ENCODE measurements at regions not wholly inside any gene's neighbourhood (a gene's known extent, or its start where the extent isn't known, plus 50 kb on each side); places are given as distances from the start of the nearest gene placed in this dataset.
"Not testable (repeated sequence)": the region's sequence is repeated elsewhere in the genome, so short reads cannot be mapped to it uniquely, and the experiment has no call there.

GRCh38 chr2:111534910-111535352 is 349.1 kb downstream of the ANAPC1 start:
- DNase-seq (ENCODE audit: low spot score in 2 of 2): no peak

GRCh38 chr2:111535404-111535803 is 348.6 kb downstream of the ANAPC1 start:
- DNase-seq (ENCODE audit: low spot score in 2 of 2): no peak
- Histone ChIP-seq H3K27ac (no peak overlapping the region), H3K9me3 (no peaks in the 10 kb centered on the region), H3K27me3 (no peaks in the 10 kb centered on the region), H3K36me3 (no peaks in the 10 kb centered on the region), H3K4me3 (no peak overlapping the region), H3K4me1 (no peaks in the 10 kb centered on the region)
- intact Hi-C loops (cut with DNase I): no loop called here
- TF ChIP-seq CTCF (IDR thresholded peaks at IDR 0.05): no peak

More at GRCh38 chr2:111534910-111535352, 349.1 kb downstream of the ANAPC1 start:
- intact Hi-C loops (cut with DNase I): no loop called here
- no peaks in the 10 kb centered on the region for H3K9me3 ChIP-seq
- no peak overlapping the region for H3K27ac ChIP-seq
- no peak for TF ChIP-seq CTCF (IDR thresholded peaks at IDR 0.05)
- no peaks in the 10 kb centered on the region for H3K36me3 ChIP-seq
- no peak overlapping the region for H3K4me3 ChIP-seq
- H3K4me1 ChIP-seq: no peaks in the 10 kb centered on the region
- H3K27me3 ChIP-seq: no peaks in the 10 kb centered on the region

- H3K36me3 ChIP-seq: no peaks in the 10 kb centered on the region
- no peaks in the 10 kb centered on the region for H3K4me1 ChIP-seq
- no peak for DNase-seq (ENCODE audit: low spot score in 2 of 2)
- no peak overlapping the region for H3K4me3 ChIP-seq
- no peaks in the 10 kb centered on the region for H3K27me3 ChIP-seq
- TF ChIP-seq CTCF (IDR thresholded peaks at IDR 0.05): no peak
- intact Hi-C loops (cut with DNase I): no loop called here
- no peak overlapping the region for H3K27ac ChIP-seq
- H3K9me3 ChIP-seq: no peaks in the 10 kb centered on the region
These were observed 346.8 kb downstream of the ANAPC1 start for GRCh38 chr2:111537078-111537655.

GRCh38 chr2:111539991-111540390 is 344.0 kb downstream of the ANAPC1 start:
- DNase-seq (ENCODE audit: low spot score in 2 of 2); H3K27me3 ChIP-seq; intact Hi-C loops (cut with DNase I): not testable (repeated sequence)

GRCh38 chr2:111542120-111542774 is 341.7 kb downstream of the ANAPC1 start:
- H3K27ac ChIP-seq; H3K9me3 ChIP-seq; H3K4me3 ChIP-seq; DNase-seq (ENCODE audit: low spot score in 2 of 2); H3K27me3 ChIP-seq; H3K4me1 ChIP-seq; H3K36me3 ChIP-seq; intact Hi-C loops (cut with DNase I): not testable (repeated sequence)

More at GRCh38 chr2:111539991-111540390, 344.0 kb downstream of the ANAPC1 start:
- H3K9me3 ChIP-seq, H3K27ac ChIP-seq, H3K4me1 ChIP-seq, H3K4me3 ChIP-seq, H3K36me3 ChIP-seq: not testable (repeated sequence)

- DNase-seq (ENCODE audit: low spot score in 2 of 2); intact Hi-C loops (cut with DNase I); H3K4me1 ChIP-seq; H3K4me3 ChIP-seq; H3K27ac ChIP-seq; H3K27me3 ChIP-seq; H3K36me3 ChIP-seq; H3K9me3 ChIP-seq: not testable (repeated sequence)
These were observed 340.0 kb downstream of the ANAPC1 start for GRCh38 chr2:111544006-111544405.

GRCh38 chr2:111545723-111546431 is 338.1 kb downstream of the ANAPC1 start:
- H3K27ac ChIP-seq; H3K4me1 ChIP-seq; H3K27me3 ChIP-seq; intact Hi-C loops (cut with DNase I); H3K4me3 ChIP-seq; H3K36me3 ChIP-seq; H3K9me3 ChIP-seq; DNase-seq (ENCODE audit: low spot score in 2 of 2): not testable (repeated sequence)

- H3K27me3 ChIP-seq; H3K36me3 ChIP-seq; H3K4me3 ChIP-seq; H3K4me1 ChIP-seq; intact Hi-C loops (cut with DNase I); DNase-seq (ENCODE audit: low spot score in 2 of 2); H3K27ac ChIP-seq; H3K9me3 ChIP-seq: not testable (repeated sequence)
These were observed 337.4 kb downstream of the ANAPC1 start for GRCh38 chr2:111546578-111546977.

- intact Hi-C loops (cut with DNase I); H3K4me1 ChIP-seq; H3K9me3 ChIP-seq; H3K36me3 ChIP-seq; H3K27me3 ChIP-seq; H3K4me3 ChIP-seq; DNase-seq (ENCODE audit: low spot score in 2 of 2); H3K27ac ChIP-seq: not testable (repeated sequence)
These were observed 334.8 kb downstream of the ANAPC1 start for GRCh38 chr2:111549174-111549573.

- H3K36me3 ChIP-seq; intact Hi-C loops (cut with DNase I): not testable (repeated sequence)
These were observed 332.6 kb downstream of the ANAPC1 start for GRCh38 chr2:111551428-111551827.

GRCh38 chr2:111552625-111553024 is 331.4 kb downstream of the ANAPC1 start:
- H3K4me1 ChIP-seq; H3K27ac ChIP-seq; H3K4me3 ChIP-seq; H3K36me3 ChIP-seq; H3K9me3 ChIP-seq; DNase-seq (ENCODE audit: low spot score in 2 of 2); intact Hi-C loops (cut with DNase I); H3K27me3 ChIP-seq: not testable (repeated sequence)

More at GRCh38 chr2:111551428-111551827, 332.6 kb downstream of the ANAPC1 start:
- not testable (repeated sequence) for H3K27ac ChIP-seq; H3K27me3 ChIP-seq; H3K9me3 ChIP-seq; DNase-seq (ENCODE audit: low spot score in 2 of 2); H3K4me1 ChIP-seq; H3K4me3 ChIP-seq

Data from ascending aorta (tissue), 2 donors.